Right lobe of liver (tissue), 6 donors: ENCODE measurements at regions not wholly inside any gene's neighbourhood (a gene's known extent, or its start where the extent isn't known, plus 50 kb on each side); places are given as distances from the start of the nearest gene placed in this dataset.

Experiments used
- ATAC-seq, 4 donors: fragments of 200-7000 bp; cut with Tn5 transposase; one replicate each; pipeline ENCODE4 v1.9.1; 2020; ENCODE audit warnings: mild to moderate bottlenecking in 4 of 4, moderate library complexity in 4 of 4
- DNase-seq, 3 donors: peaks; one replicate each; pipeline ENCODE4 v3.0.0-alpha.2; 2020
- H3K27ac ChIP-seq, 3 donors: fragments of 200-600 bp; one replicate each; pipeline ENCODE4 v1.8.0; 2022
- H3K27me3 ChIP-seq, 2 donors: fragments of 200-600 bp; one replicate each; pipeline ENCODE4 v1.8.0; 2022
- H3K36me3 ChIP-seq, 4 donors: fragments of 200-600 bp; sonication (generic) in 1 of 4; one replicate each; pipeline versions ENCODE4 v1.5.1 to v1.8.0; 2017 to 2022; ENCODE audit warnings: control low read depth in 1 of 4
- H3K4me1 ChIP-seq, 4 donors: fragments of 200-600 bp; sonication (generic) in 1 of 4; one replicate each; pipeline versions ENCODE4 v1.5.1 to v1.8.0; 2017 to 2022; ENCODE audit warnings: control low read depth in 1 of 4
- H3K4me3 ChIP-seq, 3 donors: fragments of 200-600 bp; one replicate each; pipeline ENCODE4 v1.8.0; 2022
- H3K9me3 ChIP-seq, 4 donors: fragments of 200-600 bp; sonication (generic) in 1 of 4; one replicate each; pipeline versions ENCODE4 v1.5.1 to v1.8.0; 2017 to 2022; ENCODE audit warnings: control low read depth in 1 of 4
- POLR2A ChIP-seq: fragments of 450-650 bp; IDR thresholded peaks from one replicate; pipeline ENCODE4 v1.6.1; 2017; ENCODE audit warnings: antibody characterized with exemption, mild to moderate bottlenecking
- WGBS: methylation state at CpG from one replicate; pipeline ENCODE4 v1.1.6; 2018; ENCODE audit warnings: low coverage, low lambda C conversion rate; ENCODE audit not compliant: insufficient coverage; ENCODE audit errors: missing lambda C conversion rate; 5-methylcytosine and 5-hydroxymethylcytosine counted together
- intact Hi-C, 2 donors: fragments of 100-400 bp; cut with DNase I; formaldehyde crosslinking; loops; one replicate each; pipeline versions ENCODE4 v1.11.2 to v1.14.1; 2022
- TF ChIP-seq, protein P1 (sequence below), 4 donors: fragments of 200-600 bp in 3 of 4; fragments of 450-650 bp in 1 of 4; IDR thresholded peaks; one replicate each; pipeline versions ENCODE4 v1.5.1 to v1.8.0; 2016 to 2022; ENCODE audit warnings: antibody characterized with exemption in 4 of 4, mild to moderate bottlenecking in 2 of 4
- donor health status: DM: no; HTN: yes; CAD: no.
- donor health status: DM: no; HTN: no; CAD: no.
- donor health status: DM: no; HTN: no; CAD: no.
- donor health status: DM: no; HTN: yes; CAD: no.
- donor health status: DM: no; HTN: yes; CAD: no.

- Histone ChIP-seq H3K27ac (no peak overlapping the region), H3K4me3 (no peak overlapping the region), H3K36me3 (no peaks in the 10 kb centered on the region), H3K9me3 (no peaks in the 10 kb centered on the region), H3K27me3 (no peaks in the 10 kb centered on the region), H3K4me1 (no peaks in the 10 kb centered on the region)
- intact Hi-C loops = no loop called here
- DNase-seq = no peak
- WGBS = 34% methylated on average over 2 of the region's 2 CpGs
- TF ChIP-seq, protein P1, sequence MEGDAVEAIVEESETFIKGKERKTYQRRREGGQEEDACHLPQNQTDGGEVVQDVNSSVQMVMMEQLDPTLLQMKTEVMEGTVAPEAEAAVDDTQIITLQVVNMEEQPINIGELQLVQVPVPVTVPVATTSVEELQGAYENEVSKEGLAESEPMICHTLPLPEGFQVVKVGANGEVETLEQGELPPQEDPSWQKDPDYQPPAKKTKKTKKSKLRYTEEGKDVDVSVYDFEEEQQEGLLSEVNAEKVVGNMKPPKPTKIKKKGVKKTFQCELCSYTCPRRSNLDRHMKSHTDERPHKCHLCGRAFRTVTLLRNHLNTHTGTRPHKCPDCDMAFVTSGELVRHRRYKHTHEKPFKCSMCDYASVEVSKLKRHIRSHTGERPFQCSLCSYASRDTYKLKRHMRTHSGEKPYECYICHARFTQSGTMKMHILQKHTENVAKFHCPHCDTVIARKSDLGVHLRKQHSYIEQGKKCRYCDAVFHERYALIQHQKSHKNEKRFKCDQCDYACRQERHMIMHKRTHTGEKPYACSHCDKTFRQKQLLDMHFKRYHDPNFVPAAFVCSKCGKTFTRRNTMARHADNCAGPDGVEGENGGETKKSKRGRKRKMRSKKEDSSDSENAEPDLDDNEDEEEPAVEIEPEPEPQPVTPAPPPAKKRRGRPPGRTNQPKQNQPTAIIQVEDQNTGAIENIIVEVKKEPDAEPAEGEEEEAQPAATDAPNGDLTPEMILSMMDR (IDR thresholded peaks at IDR 0.05) = no peak
- no peak for TF ChIP-seq POLR2A
- ATAC-seq = no peak
These were observed 961.2 kb downstream of the TMEM121 start for GRCh38 chr14:106487600-106487999.

DNA sequence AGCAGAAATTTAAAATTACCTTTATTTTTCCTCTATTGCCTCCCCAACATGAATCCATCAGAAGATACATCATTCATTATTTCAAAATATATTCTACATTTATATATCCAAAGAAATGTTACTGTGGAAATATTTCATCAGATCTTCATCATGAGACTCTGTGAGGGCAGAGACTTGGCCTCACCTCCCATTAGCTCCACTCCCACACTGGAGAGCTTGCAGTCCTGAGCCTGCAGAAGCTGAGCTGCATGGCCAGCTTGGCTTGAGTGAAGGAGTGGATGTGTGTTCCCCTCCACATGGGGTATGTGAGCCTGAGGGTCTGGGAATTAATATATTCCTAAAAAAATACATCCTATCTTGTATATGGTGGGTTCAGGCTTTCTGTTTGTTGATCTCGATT, 961.9 kb downstream of the TMEM121 start:
- Histone ChIP-seq H3K27me3 (no peaks in the 10 kb centered on the region), H3K27ac (no peak overlapping the region), H3K4me1 (no peaks in the 10 kb centered on the region), H3K36me3 (no peaks in the 10 kb centered on the region), H3K4me3 (no peak overlapping the region), H3K9me3 (no peaks in the 10 kb centered on the region)
- TF ChIP-seq, protein P1 (IDR thresholded peaks at IDR 0.05) = no peak
- no peak for TF ChIP-seq POLR2A
- intact Hi-C loops = no loop called here
- ATAC-seq (no peak), DNase-seq (no peak)
- WGBS = 27% methylated on average over 1 of the region's 1 CpG

- Histone ChIP-seq H3K4me1 (no peaks in the 10 kb centered on the region), H3K27ac (no peak overlapping the region), H3K4me3 (no peak overlapping the region), H3K36me3 (no peaks in the 10 kb centered on the region), H3K27me3 (no peaks in the 10 kb centered on the region), H3K9me3 (no peaks in the 10 kb centered on the region)
- DNase-seq = no peak
- WGBS = 31% methylated on average over 5 of the region's 8 CpGs
- no peak for ATAC-seq
- no peak for TF ChIP-seq POLR2A
- TF ChIP-seq, protein P1 (IDR thresholded peaks at IDR 0.05) = no peak
- intact Hi-C loops = no loop called here
These were observed 962.9 kb downstream of the TMEM121 start for GRCh38 chr14:106489112-106489881.

GRCh38 chr14:106490442-106490841, 964.1 kb downstream of the TMEM121 start:
- intact Hi-C loops = no loop called here
- Histone ChIP-seq H3K36me3 (no peaks in the 10 kb centered on the region), H3K4me1 (no peaks in the 10 kb centered on the region), H3K27me3 (no peaks in the 10 kb centered on the region), H3K9me3 (no peaks in the 10 kb centered on the region), H3K27ac (no peak overlapping the region), H3K4me3 (no peak overlapping the region)
- 26% methylated on average over 3 of the region's 5 CpGs for WGBS
- TF ChIP-seq POLR2A = no peak
- TF ChIP-seq, protein P1 (IDR thresholded peaks at IDR 0.05) = no peak
- no peak for ATAC-seq
- DNase-seq = no peak
